GM19395 (cell line): ENCODE measurements at regions not wholly inside any gene's neighbourhood (a gene's known extent, or its start where the extent isn't known, plus 50 kb on each side); places are given as distances from the start of the nearest gene placed in this dataset.
"Not testable (repeated sequence)": the region's sequence is repeated elsewhere in the genome, so short reads cannot be mapped to it uniquely, and the experiment has no call there.

Experiments
- ATAC-seq: cut with Tn5 transposase; IDR thresholded peaks from one replicate; pipeline ENCODE4 v1.9.1; 2021; ENCODE audit warnings: mild to moderate bottlenecking, moderate library complexity; ENCODE audit not compliant: unreplicated experiment

- no peak for ATAC-seq
Measured at GRCh38 chr16:63684149-63685101, 1437.4 kb downstream of the CDH11 start.

- no peak for ATAC-seq
Measured at GRCh38 chr16:63682844-63683243, 1439.0 kb downstream of the CDH11 start.

- no peak for ATAC-seq
Measured at GRCh38 chr16:63672493-63672892, 1449.4 kb downstream of the CDH11 start.

- ATAC-seq: no peak
Measured at GRCh38 chr16:63663155-63663554, 1458.7 kb downstream of the CDH11 start.

- ATAC-seq: no peak
Measured at GRCh38 chr16:63655846-63656245, 1466.0 kb downstream of the CDH11 start.

- no peak for ATAC-seq
Measured at GRCh38 chr16:63653044-63653839, 1468.6 kb downstream of the CDH11 start.

GRCh38 chr16:63652091-63652490 lies 1469.8 kb downstream of the CDH11 start:
- ATAC-seq: no peak

GRCh38 chr16:63650550-63650949 lies 1471.3 kb downstream of the CDH11 start:
- no peak for ATAC-seq

- not testable (repeated sequence) for ATAC-seq
Measured at GRCh38 chr16:63633706-63634445, 1488.0 kb downstream of the CDH11 start.

GRCh38 chr16:63629272-63629671 lies 1492.6 kb downstream of the CDH11 start:
- no peak for ATAC-seq

- no peak for ATAC-seq
Measured at GRCh38 chr16:63628812-63629211, 1493.1 kb downstream of the CDH11 start.

- ATAC-seq: no peak
Measured at GRCh38 chr16:63625126-63625525, 1496.7 kb downstream of the CDH11 start.

- no peak for ATAC-seq
Measured at GRCh38 chr16:63623551-63624039, 1498.3 kb downstream of the CDH11 start.

GRCh38 chr16:63618896-63619485 lies 1502.9 kb downstream of the CDH11 start:
- ATAC-seq: no peak

GRCh38 chr16:63617990-63618763 lies 1503.7 kb downstream of the CDH11 start:
- no peak for ATAC-seq

GRCh38 chr16:63617047-63617989 lies 1504.5 kb downstream of the CDH11 start:
- ATAC-seq: no peak

- ATAC-seq: no peak
Measured at GRCh38 chr16:63614429-63614828, 1507.4 kb downstream of the CDH11 start.

- no peak for ATAC-seq
Measured at GRCh38 chr16:63613701-63614100, 1508.2 kb downstream of the CDH11 start.
